ES-I3 (cell line): ENCODE measurements at regions not wholly inside any gene's neighbourhood (a gene's known extent, or its start where the extent isn't known, plus 50 kb on each side); places are given as distances from the start of the nearest gene placed in this dataset.

ENCODE experiments used
- H3K36me3 ChIP-seq: 2 replicates; pipeline ENCODE4 v1.6.1; 2013; ENCODE audit warnings: mild to moderate bottlenecking, low read length, control low read depth, moderate library complexity; ENCODE audit not compliant: insufficient read depth
- H3K4me1 ChIP-seq: 2 replicates; pipeline ENCODE4 v1.6.1; 2013; ENCODE audit warnings: mild to moderate bottlenecking, control low read depth, low read length; ENCODE audit not compliant: insufficient read depth
- H3K9ac ChIP-seq: 2 replicates; pipeline ENCODE4 v1.6.1; 2013; ENCODE audit warnings: low read depth, mild to moderate bottlenecking, low read length, moderate library complexity
- H3K9me3 ChIP-seq: 2 replicates; pipeline ENCODE4 v1.6.1; 2013; ENCODE audit warnings: mild to moderate bottlenecking, low read length, moderate library complexity; ENCODE audit not compliant: control insufficient read depth, insufficient read depth

- Histone ChIP-seq H3K9ac (no peak overlapping the region), H3K36me3 (no peaks in the 10 kb centered on the region), H3K9me3 (no peaks in the 10 kb centered on the region), H3K4me1 (peaks cover 9% of the 10 kb centered on the region)
These were observed 127.1 kb downstream of the GATA3 start for GRCh38 chr10:8181496-8182157.

- H3K36me3 ChIP-seq: no peaks in the 10 kb centered on the region
- no peaks in the 10 kb centered on the region for H3K9me3 ChIP-seq
- H3K9ac ChIP-seq: no peak overlapping the region
- peaks cover 9% of the 10 kb centered on the region for H3K4me1 ChIP-seq
These were observed 128.3 kb downstream of the GATA3 start for GRCh38 chr10:8182806-8183205.

GRCh38 chr10:8183241-8183704, 128.8 kb downstream of the GATA3 start:
- no peak overlapping the region for H3K9ac ChIP-seq
- H3K4me1 ChIP-seq: peaks cover 9% of the 10 kb centered on the region
- no peaks in the 10 kb centered on the region for H3K9me3 ChIP-seq
- no peaks in the 10 kb centered on the region for H3K36me3 ChIP-seq

- Histone ChIP-seq H3K4me1 (peaks cover 9% of the 10 kb centered on the region), H3K9me3 (no peaks in the 10 kb centered on the region), H3K9ac (no peak overlapping the region), H3K36me3 (no peaks in the 10 kb centered on the region)
These were observed 132.7 kb downstream of the GATA3 start for GRCh38 chr10:8187171-8187666.

- no peak overlapping the region for H3K9ac ChIP-seq
- peaks cover 7% of the 10 kb centered on the region; the same call in 1 of the 2 replicates for H3K4me1 ChIP-seq
- H3K36me3 ChIP-seq: no peaks in the 10 kb centered on the region
- no peaks in the 10 kb centered on the region for H3K9me3 ChIP-seq
These were observed 135.0 kb downstream of the GATA3 start for GRCh38 chr10:8189458-8189857.

- H3K36me3 ChIP-seq: no peaks in the 10 kb centered on the region
- H3K9ac ChIP-seq: no peak overlapping the region
- H3K4me1 ChIP-seq: peaks cover 7% of the 10 kb centered on the region; the same call in 1 of the 2 replicates
- no peaks in the 10 kb centered on the region for H3K9me3 ChIP-seq
These were observed 137.8 kb downstream of the GATA3 start for GRCh38 chr10:8192301-8192700.

- H3K9ac ChIP-seq: no peak overlapping the region
- no peaks in the 10 kb centered on the region for H3K9me3 ChIP-seq
- no peaks in the 10 kb centered on the region for H3K36me3 ChIP-seq
- H3K4me1 ChIP-seq: peaks cover 7% of the 10 kb centered on the region; the same call in 1 of the 2 replicates
These were observed 139.1 kb downstream of the GATA3 start for GRCh38 chr10:8193546-8193945.

GRCh38 chr10:8194050-8194449, 139.6 kb downstream of the GATA3 start:
- no peak overlapping the region for H3K9ac ChIP-seq
- H3K9me3 ChIP-seq: no peaks in the 10 kb centered on the region
- peaks cover 7% of the 10 kb centered on the region; the same call in 1 of the 2 replicates for H3K4me1 ChIP-seq
- no peaks in the 10 kb centered on the region for H3K36me3 ChIP-seq

- H3K9ac ChIP-seq: no peak overlapping the region
- no peaks in the 10 kb centered on the region for H3K36me3 ChIP-seq
- no peaks in the 10 kb centered on the region for H3K4me1 ChIP-seq
- H3K9me3 ChIP-seq: no peaks in the 10 kb centered on the region
These were observed 152.4 kb downstream of the GATA3 start for GRCh38 chr10:8206882-8207281.

GRCh38 chr10:8211631-8212030, 157.1 kb downstream of the GATA3 start:
- Histone ChIP-seq H3K9ac (no peak overlapping the region), H3K4me1 (no peaks in the 10 kb centered on the region), H3K36me3 (no peaks in the 10 kb centered on the region), H3K9me3 (no peaks in the 10 kb centered on the region)

GRCh38 chr10:8213735-8214134, 159.2 kb downstream of the GATA3 start:
- Histone ChIP-seq H3K9me3 (no peaks in the 10 kb centered on the region), H3K36me3 (no peaks in the 10 kb centered on the region), H3K9ac (no peak overlapping the region), H3K4me1 (no peaks in the 10 kb centered on the region)

- H3K4me1 ChIP-seq: no peaks in the 10 kb centered on the region
- H3K36me3 ChIP-seq: no peaks in the 10 kb centered on the region
- no peak overlapping the region for H3K9ac ChIP-seq
- no peaks in the 10 kb centered on the region for H3K9me3 ChIP-seq
These were observed 160.1 kb downstream of the GATA3 start for GRCh38 chr10:8214587-8214986.

GRCh38 chr10:8216893-8217292, 162.4 kb downstream of the GATA3 start:
- Histone ChIP-seq H3K9me3 (no peaks in the 10 kb centered on the region), H3K36me3 (no peaks in the 10 kb centered on the region), H3K4me1 (no peaks in the 10 kb centered on the region), H3K9ac (no peak overlapping the region)

- Histone ChIP-seq H3K36me3 (no peaks in the 10 kb centered on the region), H3K9ac (no peak overlapping the region), H3K9me3 (no peaks in the 10 kb centered on the region), H3K4me1 (no peaks in the 10 kb centered on the region)
These were observed 167.0 kb downstream of the GATA3 start for GRCh38 chr10:8221451-8221850.

GRCh38 chr10:8224591-8224990, 170.1 kb downstream of the GATA3 start:
- Histone ChIP-seq H3K36me3 (no peaks in the 10 kb centered on the region), H3K9ac (no peak overlapping the region), H3K4me1 (no peaks in the 10 kb centered on the region), H3K9me3 (no peaks in the 10 kb centered on the region)
